Tibial nerve (tissue), 4 donors: ENCODE measurements at regions not wholly inside any gene's neighbourhood (a gene's known extent, or its start where the extent isn't known, plus 50 kb on each side); places are given as distances from the start of the nearest gene placed in this dataset.

Source experiments
- DNase-seq, 2 donors: peaks; one replicate each; pipeline ENCODE4 v3.0.0-alpha.2; 2019; ENCODE audit warnings: low spot score in 2 of 2
- H3K27ac ChIP-seq, 4 donors: fragments of 200-600 bp; sonication (generic) in 3 of 4; one replicate each; pipeline ENCODE4 v1.5.1; 2017 to 2019; ENCODE audit warnings: mild to moderate bottlenecking in 1 of 4
- H3K27me3 ChIP-seq, 2 donors: fragments of 200-600 bp; sonication (generic) in 1 of 2; one replicate each; pipeline versions ENCODE4 v1.5.1 to v1.6.0; 2017 to 2019
- H3K36me3 ChIP-seq, 3 donors: fragments of 200-600 bp; sonication (generic); one replicate each; pipeline ENCODE4 v1.5.1; 2018 to 2019
- H3K4me1 ChIP-seq, 4 donors: fragments of 200-600 bp; sonication (generic) in 3 of 4; one replicate each; pipeline ENCODE4 v1.5.1; 2017 to 2019
- H3K4me3 ChIP-seq, 4 donors: fragments of 200-600 bp; sonication (generic) in 3 of 4; one replicate each; pipeline ENCODE4 v1.5.1; 2017 to 2019; ENCODE audit warnings: mild to moderate bottlenecking in 1 of 4, moderate library complexity in 1 of 4
- H3K9me3 ChIP-seq, 4 donors: fragments of 200-600 bp; sonication (generic) in 3 of 4; one replicate each; pipeline ENCODE4 v1.5.1; 2017 to 2019
- EP300 ChIP-seq, 2 donors: sonication (generic); formaldehyde crosslinking; IDR thresholded peaks; one replicate each; pipeline ENCODE4 v1.6.1; 2017; ENCODE audit warnings: antibody characterized with exemption in 2 of 2, mild to moderate bottlenecking in 1 of 2
- POLR2A ChIP-seq, 2 donors: fragments of 450-650 bp; IDR thresholded peaks; one replicate each; pipeline ENCODE4 v1.6.1; 2017; ENCODE audit warnings: antibody characterized with exemption in 2 of 2, mild to moderate bottlenecking in 2 of 2, moderate library complexity in 2 of 2
- WGBS, 2 donors: methylation state at CpG; one replicate each; pipeline ENCODE4 v1.1.5; 2018; 5-methylcytosine and 5-hydroxymethylcytosine counted together
- TF ChIP-seq, protein P1 (sequence below), 5 experiments: fragments of 200-600 bp in 3 of 5; fragments of 450-650 bp in 2 of 5; sonication (generic) in 3 of 5; IDR thresholded peaks; one replicate each; pipeline ENCODE4 v1.5.1; 2016 to 2019; ENCODE audit warnings: antibody characterized with exemption in 5 of 5, mild to moderate bottlenecking in 3 of 5, moderate library complexity in 2 of 5

DNA sequence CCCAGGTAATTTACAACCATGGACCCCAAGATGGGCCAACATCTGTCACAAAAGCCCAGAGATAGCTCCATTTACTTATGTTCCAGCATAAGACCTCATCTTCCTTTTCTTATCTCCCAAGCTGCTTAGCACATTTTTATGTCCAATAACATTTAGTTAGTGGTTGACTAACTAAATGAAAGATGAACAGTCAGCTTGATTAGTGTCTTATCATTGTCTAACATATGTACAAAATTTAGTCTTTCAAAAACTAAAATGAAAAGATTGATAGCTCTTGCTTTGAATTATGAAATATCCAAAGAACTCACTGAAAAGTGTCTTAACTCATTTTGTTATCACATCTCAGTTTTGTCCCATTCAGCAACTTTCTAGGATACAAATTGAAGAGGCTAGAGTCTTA, 163.1 kb upstream of the EGLN3 start:
- H3K4me3 ChIP-seq = no peak overlapping the region
- peaks cover 0 to 5% (median 0%) of the 10 kb centered on the region in 4 donors for H3K9me3 ChIP-seq
- no peaks in the 10 kb centered on the region for H3K4me1 ChIP-seq
- DNase-seq = no peak
- no peak overlapping the region for H3K27ac ChIP-seq
- no peaks in the 10 kb centered on the region for H3K27me3 ChIP-seq
- H3K36me3 ChIP-seq = no peaks in the 10 kb centered on the region
- TF ChIP-seq EP300 (IDR thresholded peaks at IDR 0.05) (no peak), POLR2A (IDR thresholded peaks at IDR 0.05) (no peak)
- TF ChIP-seq, protein P1, sequence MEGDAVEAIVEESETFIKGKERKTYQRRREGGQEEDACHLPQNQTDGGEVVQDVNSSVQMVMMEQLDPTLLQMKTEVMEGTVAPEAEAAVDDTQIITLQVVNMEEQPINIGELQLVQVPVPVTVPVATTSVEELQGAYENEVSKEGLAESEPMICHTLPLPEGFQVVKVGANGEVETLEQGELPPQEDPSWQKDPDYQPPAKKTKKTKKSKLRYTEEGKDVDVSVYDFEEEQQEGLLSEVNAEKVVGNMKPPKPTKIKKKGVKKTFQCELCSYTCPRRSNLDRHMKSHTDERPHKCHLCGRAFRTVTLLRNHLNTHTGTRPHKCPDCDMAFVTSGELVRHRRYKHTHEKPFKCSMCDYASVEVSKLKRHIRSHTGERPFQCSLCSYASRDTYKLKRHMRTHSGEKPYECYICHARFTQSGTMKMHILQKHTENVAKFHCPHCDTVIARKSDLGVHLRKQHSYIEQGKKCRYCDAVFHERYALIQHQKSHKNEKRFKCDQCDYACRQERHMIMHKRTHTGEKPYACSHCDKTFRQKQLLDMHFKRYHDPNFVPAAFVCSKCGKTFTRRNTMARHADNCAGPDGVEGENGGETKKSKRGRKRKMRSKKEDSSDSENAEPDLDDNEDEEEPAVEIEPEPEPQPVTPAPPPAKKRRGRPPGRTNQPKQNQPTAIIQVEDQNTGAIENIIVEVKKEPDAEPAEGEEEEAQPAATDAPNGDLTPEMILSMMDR (IDR thresholded peaks at IDR 0.05) = no peak

DNA sequence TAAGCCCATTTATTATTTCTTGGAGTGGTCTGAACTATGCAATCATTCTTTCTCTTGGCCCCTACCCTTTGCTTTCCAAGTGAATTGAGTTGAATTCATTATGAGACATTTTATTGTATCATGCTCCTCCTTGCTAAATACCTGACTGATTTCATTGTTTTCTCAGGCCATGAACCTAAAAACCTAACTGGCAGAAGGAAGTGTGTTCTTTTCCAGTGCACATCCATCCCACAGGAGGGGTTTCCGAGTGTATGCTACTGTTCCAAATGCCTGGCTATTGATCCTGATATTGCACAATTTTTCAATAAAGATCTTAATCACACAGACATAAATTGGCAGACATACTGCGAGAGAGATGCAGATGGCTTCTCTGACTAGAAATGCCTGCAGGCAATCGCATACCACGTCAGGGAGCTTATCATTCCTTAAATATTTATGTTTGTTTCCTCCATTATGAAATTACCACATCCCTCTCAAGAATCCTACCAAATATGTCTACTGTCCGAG, 162.2 kb upstream of the EGLN3 start:
- H3K4me3 ChIP-seq = no peak overlapping the region
- H3K27ac ChIP-seq = no peak overlapping the region
- TF ChIP-seq, protein P1 (IDR thresholded peaks at IDR 0.05) = no peak
- TF ChIP-seq EP300 (IDR thresholded peaks at IDR 0.05) = no peak
- TF ChIP-seq POLR2A (IDR thresholded peaks at IDR 0.05) = no peak
- WGBS, 2 donors = 25 to 36% methylated on average over 5 of the region's 5 CpGs
- H3K4me1 ChIP-seq = no peaks in the 10 kb centered on the region
- no peaks in the 10 kb centered on the region for H3K36me3 ChIP-seq
- DNase-seq = no peak
- H3K27me3 ChIP-seq = no peaks in the 10 kb centered on the region
- peaks cover 0 to 5% (median 0%) of the 10 kb centered on the region in 4 donors for H3K9me3 ChIP-seq

DNA sequence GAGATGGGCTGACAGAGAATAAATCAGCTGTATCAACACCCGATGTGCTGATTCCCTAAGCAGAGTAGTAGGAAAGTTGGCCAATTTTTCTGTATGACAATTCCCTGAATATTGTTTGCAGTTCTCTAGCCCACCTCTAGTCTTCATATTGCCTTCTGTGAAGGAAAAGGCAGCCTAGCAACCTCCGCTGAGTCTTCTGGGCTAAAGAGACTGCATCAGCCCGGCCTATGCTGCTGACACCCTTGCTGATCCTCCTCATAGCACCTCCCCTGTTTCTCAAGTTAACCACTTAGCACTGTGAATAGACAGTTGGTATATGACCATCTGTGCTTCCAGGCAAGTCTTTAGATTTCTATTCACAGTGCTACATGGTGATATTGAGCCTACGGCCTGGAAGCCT, 161.1 kb upstream of the EGLN3 start:
- no peak for DNase-seq
- Histone ChIP-seq H3K27ac (no peak overlapping the region), H3K27me3 (no peaks in the 10 kb centered on the region), H3K4me1 (no peaks in the 10 kb centered on the region), H3K4me3 (no peak overlapping the region), H3K9me3 (peaks cover 0 to 5% (median 0%) of the 10 kb centered on the region in 4 donors), H3K36me3 (no peaks in the 10 kb centered on the region)
- WGBS, 2 donors = 72 to 77% methylated on average over 4 of the region's 4 CpGs
- TF ChIP-seq EP300 (IDR thresholded peaks at IDR 0.05) = no peak
- TF ChIP-seq, protein P1 (IDR thresholded peaks at IDR 0.05) = no peak
- TF ChIP-seq POLR2A (IDR thresholded peaks at IDR 0.05) = no peak

DNA sequence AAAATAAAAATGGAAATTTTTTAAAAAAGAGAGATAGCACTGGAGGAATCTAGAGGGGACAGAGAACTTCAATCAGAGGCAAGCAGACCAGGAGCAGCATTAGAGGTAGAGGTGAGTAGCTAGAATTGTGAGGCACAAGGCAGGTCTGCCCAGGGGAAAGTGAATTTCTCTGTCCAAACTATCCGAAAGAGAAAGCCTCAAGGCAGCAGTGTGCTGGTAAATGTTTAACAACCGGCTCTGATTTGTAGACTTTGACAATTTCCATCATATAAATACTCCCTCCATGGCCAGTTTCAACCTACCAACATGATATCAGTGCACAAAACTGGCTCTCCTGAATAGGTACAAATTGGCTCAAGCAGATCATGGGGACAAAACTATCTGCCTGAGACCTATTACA, 160.6 kb upstream of the EGLN3 start:
- WGBS, 2 donors = 86 to 91% methylated on average over 2 of the region's 2 CpGs
- DNase-seq = no peak
- H3K27ac ChIP-seq = no peak overlapping the region
- no peak overlapping the region for H3K4me3 ChIP-seq
- no peaks in the 10 kb centered on the region for H3K4me1 ChIP-seq
- no peak for TF ChIP-seq EP300 (IDR thresholded peaks at IDR 0.05)
- TF ChIP-seq, protein P1 (IDR thresholded peaks at IDR 0.05) = no peak
- TF ChIP-seq POLR2A (IDR thresholded peaks at IDR 0.05) = no peak
- H3K27me3 ChIP-seq = no peaks in the 10 kb centered on the region
- H3K36me3 ChIP-seq = no peaks in the 10 kb centered on the region
- peaks cover 0 to 5% (median 0%) of the 10 kb centered on the region in 4 donors for H3K9me3 ChIP-seq

DNA sequence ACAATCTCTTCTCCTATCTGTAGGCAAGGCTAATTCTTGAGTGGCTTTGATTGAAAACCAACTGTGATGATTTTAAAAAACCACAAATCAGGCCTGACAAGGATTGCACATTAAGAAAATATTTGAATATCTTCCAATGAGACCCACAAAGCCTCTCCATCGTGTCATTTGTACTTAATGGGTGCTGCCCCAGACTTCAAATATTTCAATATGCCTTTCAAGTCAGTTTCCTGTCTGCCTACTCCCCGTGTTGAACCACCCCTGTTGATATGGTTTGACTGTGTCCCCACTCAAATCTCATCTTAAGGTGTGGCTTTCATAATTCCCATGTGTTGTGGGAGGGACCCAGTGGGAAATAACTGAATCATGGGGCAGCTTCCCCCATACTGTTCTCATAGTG, 159.7 kb upstream of the EGLN3 start:
- Histone ChIP-seq H3K9me3 (no peaks in the 10 kb centered on the region), H3K4me3 (no peak overlapping the region), H3K27ac (no peak overlapping the region), H3K27me3 (no peaks in the 10 kb centered on the region), H3K4me1 (no peaks in the 10 kb centered on the region), H3K36me3 (no peaks in the 10 kb centered on the region)
- TF ChIP-seq, protein P1 (IDR thresholded peaks at IDR 0.05) = no peak
- TF ChIP-seq POLR2A (IDR thresholded peaks at IDR 0.05) (no peak), EP300 (IDR thresholded peaks at IDR 0.05) (no peak)
- no peak for DNase-seq
- 68 to 79% methylated on average over 2 of the region's 2 CpGs for WGBS, 2 donors
